ENCODE measurements at regions not wholly inside any gene's neighbourhood (a gene's known extent, or its start where the extent isn't known, plus 50 kb on each side); places are given as distances from the start of the nearest gene placed in this dataset.

DNA sequence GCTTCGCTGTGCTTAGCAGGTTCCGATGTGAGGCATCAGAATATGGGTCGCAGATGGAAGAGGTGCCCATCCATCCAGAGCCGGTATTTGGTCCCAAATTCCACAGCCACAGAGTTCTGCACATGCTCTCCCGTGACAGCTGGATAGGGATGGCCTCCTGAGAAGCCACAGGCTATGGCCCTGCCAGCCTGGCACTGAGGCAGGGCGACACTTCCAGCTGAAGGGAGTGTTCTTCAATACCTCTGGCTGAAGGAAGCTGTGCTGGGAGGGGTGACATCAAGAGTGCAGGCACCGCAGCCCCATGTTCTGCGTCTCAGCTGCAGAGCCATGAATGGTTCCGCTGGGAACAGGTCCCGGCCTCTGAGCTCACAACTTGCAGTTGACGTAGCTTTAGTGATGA lies 83.4 kb upstream of the SIMC1 start (continued):
- TF ChIP-seq ZNF75A (CRISPR knock-in tag; IDR thresholded peaks at IDR 0.05) (no peak), TAL1 (IDR thresholded peaks at IDR 0.05) (no peak), TRIM24 (IDR thresholded peaks at IDR 0.05) (no peak)

DNA sequence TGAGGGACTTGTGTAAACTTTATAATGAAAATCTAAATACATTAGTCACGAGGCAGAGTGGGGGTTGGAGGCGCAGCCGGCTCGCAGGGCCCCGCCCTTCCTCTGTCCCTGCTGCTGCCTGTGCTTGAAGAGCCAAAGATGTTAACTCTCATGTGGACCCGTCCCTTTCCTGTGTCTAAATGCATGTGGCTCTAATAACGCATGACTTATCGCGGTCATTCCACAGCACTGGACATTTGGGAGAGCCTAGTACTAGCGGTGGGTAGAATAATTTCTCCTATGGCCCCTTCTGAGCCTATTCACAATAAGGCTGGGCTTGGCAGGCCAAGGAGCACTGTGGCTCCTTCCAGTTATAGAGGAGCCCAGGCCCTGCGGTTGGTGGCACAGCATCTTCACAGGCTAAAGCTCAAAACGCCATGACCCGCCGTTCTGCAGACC lies 82.3 kb upstream of the SIMC1 start:
- FAIRE-seq (peak; percentile 67), DNase-seq (ENCODE audit: extremely low read depth in 1 of 4, low spot score in 3 of 4) (peak; percentile 60 to 77 (median 68)), ATAC-seq (peak; percentile 95)
- ChIA-PET POLR2A (no interaction called here), CTCF (ENCODE audit: low intra/inter-chr PET ratio) (no interaction called here)
- no peak overlapping the region for H3K4me3 ChIP-seq
- H3K9me3 ChIP-seq (replicated peaks; ENCODE audit: control insufficient read depth, insufficient read depth, low read depth, low read length), result no peaks in the 10 kb centered on the region
- in situ Hi-C loops (cut with MboI), result no loop called here
- BruUV-seq (replicated peaks), result no TSS peak
- peaks cover 8 to 32% of the 10 kb centered on the region in 2 experiments; a peak in 3 of 5 replicates for H3K4me1 ChIP-seq (replicated peaks in 1 of 2; ENCODE audit: control insufficient read depth in 2 of 2, insufficient read depth in 2 of 2, low read length in 2 of 2)
- no peaks in the 10 kb centered on the region for H3K9me1 ChIP-seq (ENCODE audit: control insufficient read depth, insufficient read depth, low read length)
- H4K20me1 ChIP-seq (replicated peaks; ENCODE audit: control insufficient read depth, insufficient read depth, low read length), result no peaks in the 10 kb centered on the region
- H3K9ac ChIP-seq (ENCODE audit: insufficient read depth in 1 of 2, low read depth in 2 of 2, low read length in 2 of 2), result peak overlapping the region in 1 of 2 experiments; percentile 5; a peak in 2 of 4 replicates
- no peak overlapping the region for H3K27ac ChIP-seq (ENCODE audit: extremely low read depth, low read depth, low read length)
- peak overlapping the region; percentile 69 for H2AFZ ChIP-seq (ENCODE audit: low read depth, low read length)
- H3K79me2 ChIP-seq (ENCODE audit: control insufficient read depth, insufficient read depth, low read length), result no peaks in the 10 kb centered on the region
- H3K4me2 ChIP-seq (ENCODE audit: insufficient read depth, low read length), result peak overlapping the region; percentile 13; the same call in 1 of the 2 replicates
- intact Hi-C loops (cut with micrococcal nuclease), result no loop called here
- H3K27me3 ChIP-seq (ENCODE audit: control insufficient read depth in 2 of 2, insufficient read depth in 2 of 2, low read length in 2 of 2), result no peaks in the 10 kb centered on the region
- WGBS (ENCODE audit: insufficient coverage, low coverage, missing lambda C conversion rate), result 3% methylated on average over 14 of the region's 14 CpGs
- peaks cover 35% of the 10 kb centered on the region; the same call in 1 of the 3 replicates for H3K36me3 ChIP-seq (ENCODE audit: control insufficient read depth, insufficient read depth, low read length)
- peak in 1 of 2 experiments; percentile 43; a peak in 1 of 4 replicates for TF ChIP-seq FOXK2 (conservative IDR thresholded peaks at IDR 0.05 in 1 of 2, IDR thresholded peaks at IDR 0.05 in 1 of 2; ENCODE audit: low read depth in 2 of 2)
- no peak for TF ChIP-seq ZFX (CRISPR knock-in tag; IDR thresholded peaks at IDR 0.05)
- TF ChIP-seq CHD2 (IDR thresholded peaks at IDR 0.05; ENCODE audit: low read depth, low read length), result peak; percentile 34; the same call in 1 of the 2 replicates
- 0 out of 2 replicates have a peak, but pooled peaks have one; percentile 9 for TF ChIP-seq CBFA2T3 (IDR thresholded peaks at IDR 0.05)
- TF ChIP-seq E2F3 (CRISPR knock-in tag; IDR thresholded peaks at IDR 0.05), result no peak
- 0 out of 2 replicates have a peak, but pooled peaks have one; percentile 15 for TF ChIP-seq ARID1B (IDR thresholded peaks at IDR 0.05)
- TF ChIP-seq, protein P1, sequence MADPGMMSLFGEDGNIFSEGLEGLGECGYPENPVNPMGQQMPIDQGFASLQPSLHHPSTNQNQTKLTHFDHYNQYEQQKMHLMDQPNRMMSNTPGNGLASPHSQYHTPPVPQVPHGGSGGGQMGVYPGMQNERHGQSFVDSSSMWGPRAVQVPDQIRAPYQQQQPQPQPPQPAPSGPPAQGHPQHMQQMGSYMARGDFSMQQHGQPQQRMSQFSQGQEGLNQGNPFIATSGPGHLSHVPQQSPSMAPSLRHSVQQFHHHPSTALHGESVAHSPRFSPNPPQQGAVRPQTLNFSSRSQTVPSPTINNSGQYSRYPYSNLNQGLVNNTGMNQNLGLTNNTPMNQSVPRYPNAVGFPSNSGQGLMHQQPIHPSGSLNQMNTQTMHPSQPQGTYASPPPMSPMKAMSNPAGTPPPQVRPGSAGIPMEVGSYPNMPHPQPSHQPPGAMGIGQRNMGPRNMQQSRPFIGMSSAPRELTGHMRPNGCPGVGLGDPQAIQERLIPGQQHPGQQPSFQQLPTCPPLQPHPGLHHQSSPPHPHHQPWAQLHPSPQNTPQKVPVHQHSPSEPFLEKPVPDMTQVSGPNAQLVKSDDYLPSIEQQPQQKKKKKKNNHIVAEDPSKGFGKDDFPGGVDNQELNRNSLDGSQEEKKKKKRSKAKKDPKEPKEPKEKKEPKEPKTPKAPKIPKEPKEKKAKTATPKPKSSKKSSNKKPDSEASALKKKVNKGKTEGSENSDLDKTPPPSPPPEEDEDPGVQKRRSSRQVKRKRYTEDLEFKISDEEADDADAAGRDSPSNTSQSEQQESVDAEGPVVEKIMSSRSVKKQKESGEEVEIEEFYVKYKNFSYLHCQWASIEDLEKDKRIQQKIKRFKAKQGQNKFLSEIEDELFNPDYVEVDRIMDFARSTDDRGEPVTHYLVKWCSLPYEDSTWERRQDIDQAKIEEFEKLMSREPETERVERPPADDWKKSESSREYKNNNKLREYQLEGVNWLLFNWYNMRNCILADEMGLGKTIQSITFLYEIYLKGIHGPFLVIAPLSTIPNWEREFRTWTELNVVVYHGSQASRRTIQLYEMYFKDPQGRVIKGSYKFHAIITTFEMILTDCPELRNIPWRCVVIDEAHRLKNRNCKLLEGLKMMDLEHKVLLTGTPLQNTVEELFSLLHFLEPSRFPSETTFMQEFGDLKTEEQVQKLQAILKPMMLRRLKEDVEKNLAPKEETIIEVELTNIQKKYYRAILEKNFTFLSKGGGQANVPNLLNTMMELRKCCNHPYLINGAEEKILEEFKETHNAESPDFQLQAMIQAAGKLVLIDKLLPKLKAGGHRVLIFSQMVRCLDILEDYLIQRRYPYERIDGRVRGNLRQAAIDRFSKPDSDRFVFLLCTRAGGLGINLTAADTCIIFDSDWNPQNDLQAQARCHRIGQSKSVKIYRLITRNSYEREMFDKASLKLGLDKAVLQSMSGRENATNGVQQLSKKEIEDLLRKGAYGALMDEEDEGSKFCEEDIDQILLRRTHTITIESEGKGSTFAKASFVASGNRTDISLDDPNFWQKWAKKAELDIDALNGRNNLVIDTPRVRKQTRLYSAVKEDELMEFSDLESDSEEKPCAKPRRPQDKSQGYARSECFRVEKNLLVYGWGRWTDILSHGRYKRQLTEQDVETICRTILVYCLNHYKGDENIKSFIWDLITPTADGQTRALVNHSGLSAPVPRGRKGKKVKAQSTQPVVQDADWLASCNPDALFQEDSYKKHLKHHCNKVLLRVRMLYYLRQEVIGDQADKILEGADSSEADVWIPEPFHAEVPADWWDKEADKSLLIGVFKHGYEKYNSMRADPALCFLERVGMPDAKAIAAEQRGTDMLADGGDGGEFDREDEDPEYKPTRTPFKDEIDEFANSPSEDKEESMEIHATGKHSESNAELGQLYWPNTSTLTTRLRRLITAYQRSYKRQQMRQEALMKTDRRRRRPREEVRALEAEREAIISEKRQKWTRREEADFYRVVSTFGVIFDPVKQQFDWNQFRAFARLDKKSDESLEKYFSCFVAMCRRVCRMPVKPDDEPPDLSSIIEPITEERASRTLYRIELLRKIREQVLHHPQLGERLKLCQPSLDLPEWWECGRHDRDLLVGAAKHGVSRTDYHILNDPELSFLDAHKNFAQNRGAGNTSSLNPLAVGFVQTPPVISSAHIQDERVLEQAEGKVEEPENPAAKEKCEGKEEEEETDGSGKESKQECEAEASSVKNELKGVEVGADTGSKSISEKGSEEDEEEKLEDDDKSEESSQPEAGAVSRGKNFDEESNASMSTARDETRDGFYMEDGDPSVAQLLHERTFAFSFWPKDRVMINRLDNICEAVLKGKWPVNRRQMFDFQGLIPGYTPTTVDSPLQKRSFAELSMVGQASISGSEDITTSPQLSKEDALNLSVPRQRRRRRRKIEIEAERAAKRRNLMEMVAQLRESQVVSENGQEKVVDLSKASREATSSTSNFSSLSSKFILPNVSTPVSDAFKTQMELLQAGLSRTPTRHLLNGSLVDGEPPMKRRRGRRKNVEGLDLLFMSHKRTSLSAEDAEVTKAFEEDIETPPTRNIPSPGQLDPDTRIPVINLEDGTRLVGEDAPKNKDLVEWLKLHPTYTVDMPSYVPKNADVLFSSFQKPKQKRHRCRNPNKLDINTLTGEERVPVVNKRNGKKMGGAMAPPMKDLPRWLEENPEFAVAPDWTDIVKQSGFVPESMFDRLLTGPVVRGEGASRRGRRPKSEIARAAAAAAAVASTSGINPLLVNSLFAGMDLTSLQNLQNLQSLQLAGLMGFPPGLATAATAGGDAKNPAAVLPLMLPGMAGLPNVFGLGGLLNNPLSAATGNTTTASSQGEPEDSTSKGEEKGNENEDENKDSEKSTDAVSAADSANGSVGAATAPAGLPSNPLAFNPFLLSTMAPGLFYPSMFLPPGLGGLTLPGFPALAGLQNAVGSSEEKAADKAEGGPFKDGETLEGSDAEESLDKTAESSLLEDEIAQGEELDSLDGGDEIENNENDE (IDR thresholded peaks at IDR 0.05; ENCODE audit: low read depth, low read length), result no peak
- TF ChIP-seq MAFG (tag; conservative IDR thresholded peaks at IDR 0.05), result no peak
